ENCODE measurements at regions not wholly inside any gene's neighbourhood (a gene's known extent, or its start where the extent isn't known, plus 50 kb on each side); places are given as distances from the start of the nearest gene placed in this dataset.

GRCh38 chr4:100086766-100087431 is 103.4 kb downstream of the DDIT4L start:
- H3K4me3 Mint-ChIP-seq = no peak overlapping the region
- POLR2A ChIA-PET = no interaction called here
- intact Hi-C loops (cut with DNase I, micrococcal nuclease) = loop anchor here in 1 of 2 experiments (5.0 kb wide), 1 partner anchor 1270 kb away; no protein-coding TSS in a partner anchor
- H3K9me3 Mint-ChIP-seq = no peaks in the 10 kb centered on the region
- no peaks in the 10 kb centered on the region for H3K36me3 Mint-ChIP-seq (ENCODE audit: low read depth)
- ATAC-seq (ENCODE audit: poor library complexity) (no peak), DNase-seq (no peak)
- H3K27me3 Mint-ChIP-seq = no peaks in the 10 kb centered on the region
- Histone ChIP-seq H3K36me3 (ENCODE audit: insufficient read depth, low read length) (no peaks in the 10 kb centered on the region), H3K4me3 (ENCODE audit: low read length) (no peak overlapping the region), H3K27me3 (ENCODE audit: control insufficient read depth in 1 of 2, insufficient read depth in 2 of 2, low read length in 2 of 2) (no peaks in the 10 kb centered on the region), H3K27ac (ENCODE audit: low read depth in 1 of 2, low read length in 2 of 2) (no peak overlapping the region), H3K9me3 (ENCODE audit: control insufficient read depth in 1 of 2, insufficient read depth in 1 of 2, low read length in 2 of 2) (no peaks in the 10 kb centered on the region), H3K4me1 (ENCODE audit: insufficient read depth, low read length) (no peaks in the 10 kb centered on the region)
- CTCF ChIA-PET = no interaction called here
- H3K27ac Mint-ChIP-seq = no peak overlapping the region
- no peaks in the 10 kb centered on the region for H3K4me1 Mint-ChIP-seq (ENCODE audit: low read depth)
- TF ChIP-seq CTCF (IDR thresholded peaks at IDR 0.05) = no peak

DNA sequence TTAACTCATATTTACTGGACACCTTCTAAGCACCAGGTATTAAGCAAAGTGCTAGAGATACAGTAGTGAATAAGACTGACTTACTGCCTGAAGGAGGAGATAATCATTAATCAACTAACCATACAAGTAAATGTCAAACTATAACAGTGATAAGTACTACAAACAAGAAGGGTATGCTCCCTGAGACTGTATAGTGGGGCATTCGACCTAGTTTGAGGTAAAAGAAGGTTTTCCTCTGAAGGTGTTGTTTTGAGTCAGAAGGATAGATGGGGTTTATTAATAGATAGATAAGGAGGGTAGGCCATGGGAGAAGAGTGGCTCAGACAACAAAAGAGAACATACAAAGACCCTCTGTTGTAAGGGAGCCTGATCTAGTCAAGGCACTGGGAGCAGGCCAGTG is 105.4 kb downstream of the DDIT4L start:
- DNase-seq (no peak), ATAC-seq (ENCODE audit: poor library complexity) (no peak)
- Mint-ChIP-seq H3K36me3 (ENCODE audit: low read depth) (no peaks in the 10 kb centered on the region), H3K4me3 (no peak overlapping the region), H3K9me3 (no peaks in the 10 kb centered on the region), H3K27me3 (no peaks in the 10 kb centered on the region), H3K4me1 (ENCODE audit: low read depth) (no peaks in the 10 kb centered on the region), H3K27ac (no peak overlapping the region)
- POLR2A ChIA-PET = no interaction called here
- no peaks in the 10 kb centered on the region for H3K9me3 ChIP-seq (ENCODE audit: control insufficient read depth in 1 of 2, insufficient read depth in 1 of 2, low read length in 2 of 2)
- TF ChIP-seq CTCF (IDR thresholded peaks at IDR 0.05) = no peak
- H3K4me3 ChIP-seq (ENCODE audit: low read length) = no peak overlapping the region
- CTCF ChIA-PET = no interaction called here
- H3K27ac ChIP-seq (ENCODE audit: low read depth in 1 of 2, low read length in 2 of 2) = no peak overlapping the region
- no peaks in the 10 kb centered on the region for H3K36me3 ChIP-seq (ENCODE audit: insufficient read depth, low read length)
- intact Hi-C loops (cut with DNase I, micrococcal nuclease) = loop anchor here in 1 of 2 experiments (5.0 kb wide), 1 partner anchor 1272 kb away; no protein-coding TSS in a partner anchor
- no peaks in the 10 kb centered on the region for H3K4me1 ChIP-seq (ENCODE audit: insufficient read depth, low read length)
- H3K27me3 ChIP-seq (ENCODE audit: control insufficient read depth in 1 of 2, insufficient read depth in 2 of 2, low read length in 2 of 2) = no peaks in the 10 kb centered on the region

DNA sequence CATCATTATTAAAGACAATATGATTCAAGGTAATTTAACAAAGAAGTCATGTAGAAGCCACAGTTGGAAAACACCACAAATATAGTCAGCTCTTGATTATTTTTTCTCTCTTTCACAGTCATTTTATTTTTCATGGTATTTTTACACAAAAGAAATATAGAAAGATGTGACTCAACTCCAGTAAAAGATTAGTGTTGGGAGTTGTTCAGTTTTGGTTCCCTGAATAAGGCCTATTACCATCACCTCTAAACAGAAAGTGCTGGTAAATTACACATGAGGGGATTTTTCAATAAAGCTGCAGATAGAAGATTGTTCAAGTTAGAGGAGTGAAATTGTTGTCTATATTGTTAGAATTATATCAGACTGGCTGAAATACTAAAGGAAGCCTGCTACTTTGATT is 107.0 kb downstream of the DDIT4L start:
- intact Hi-C loops (cut with DNase I, micrococcal nuclease) = no loop called here

More for the DNA sequence above, 107.0 kb downstream of the DDIT4L start:
- no peak for ATAC-seq (ENCODE audit: poor library complexity)
- ChIA-PET POLR2A (no interaction called here), CTCF (interaction anchor here (0.8 to 1.4 kb wide), 4 partner anchors 10 to 19 kb away, joined by 4 read pairs; no protein-coding TSS in a partner anchor)
- Mint-ChIP-seq H3K36me3 (ENCODE audit: low read depth) (no peaks in the 10 kb centered on the region), H3K27ac (no peak overlapping the region), H3K27me3 (no peaks in the 10 kb centered on the region), H3K9me3 (no peaks in the 10 kb centered on the region), H3K4me1 (ENCODE audit: low read depth) (no peaks in the 10 kb centered on the region), H3K4me3 (no peak overlapping the region)
- Histone ChIP-seq H3K36me3 (ENCODE audit: insufficient read depth, low read length) (no peaks in the 10 kb centered on the region), H3K9me3 (ENCODE audit: control insufficient read depth in 1 of 2, insufficient read depth in 1 of 2, low read length in 2 of 2) (no peaks in the 10 kb centered on the region), H3K4me1 (ENCODE audit: insufficient read depth, low read length) (no peaks in the 10 kb centered on the region), H3K27me3 (ENCODE audit: control insufficient read depth in 1 of 2, insufficient read depth in 2 of 2, low read length in 2 of 2) (no peaks in the 10 kb centered on the region), H3K27ac (ENCODE audit: low read depth in 1 of 2, low read length in 2 of 2) (no peak overlapping the region), H3K4me3 (ENCODE audit: low read length) (no peak overlapping the region)
- no peak for DNase-seq
- TF ChIP-seq CTCF (IDR thresholded peaks at IDR 0.05) = no peak
